HG03469 (cell line): ENCODE measurements at regions not wholly inside any gene's neighbourhood (a gene's known extent, or its start where the extent isn't known, plus 50 kb on each side); places are given as distances from the start of the nearest gene placed in this dataset.
A peak's percentile ranks its signal among the peaks of the same experiment; 100 is the strongest.
"Not testable (repeated sequence)": the region's sequence is repeated elsewhere in the genome, so short reads cannot be mapped to it uniquely, and the experiment has no call there.

ENCODE experiments used
- ATAC-seq: cut with Tn5 transposase; IDR thresholded peaks from one replicate; pipeline ENCODE4 v1.9.1; 2021; ENCODE audit warnings: mild to moderate bottlenecking, moderate library complexity, moderate number of reproducible peaks; ENCODE audit not compliant: unreplicated experiment

DNA sequence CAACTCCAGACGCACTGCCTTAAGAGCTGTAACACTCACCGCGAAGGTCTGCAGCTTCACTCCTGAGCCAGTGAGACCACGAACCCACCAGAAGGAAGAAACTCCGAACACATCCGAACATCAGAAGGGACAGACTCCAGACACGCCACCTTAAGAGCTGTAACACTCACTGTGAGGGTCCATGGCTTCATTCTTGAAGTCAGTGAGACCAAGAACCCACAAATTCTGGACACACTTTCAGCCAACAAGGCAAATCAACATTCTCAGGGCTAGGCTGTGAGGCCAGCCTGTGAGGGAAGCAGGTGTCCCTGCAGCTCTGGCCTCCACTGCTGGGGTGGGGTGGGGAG, 275.3 kb downstream of the ADGRD1 start:
- not testable (repeated sequence) for ATAC-seq

GRCh38 chr12:131229426-131230339, 276.0 kb downstream of the ADGRD1 start:
- ATAC-seq: no peak

DNA sequence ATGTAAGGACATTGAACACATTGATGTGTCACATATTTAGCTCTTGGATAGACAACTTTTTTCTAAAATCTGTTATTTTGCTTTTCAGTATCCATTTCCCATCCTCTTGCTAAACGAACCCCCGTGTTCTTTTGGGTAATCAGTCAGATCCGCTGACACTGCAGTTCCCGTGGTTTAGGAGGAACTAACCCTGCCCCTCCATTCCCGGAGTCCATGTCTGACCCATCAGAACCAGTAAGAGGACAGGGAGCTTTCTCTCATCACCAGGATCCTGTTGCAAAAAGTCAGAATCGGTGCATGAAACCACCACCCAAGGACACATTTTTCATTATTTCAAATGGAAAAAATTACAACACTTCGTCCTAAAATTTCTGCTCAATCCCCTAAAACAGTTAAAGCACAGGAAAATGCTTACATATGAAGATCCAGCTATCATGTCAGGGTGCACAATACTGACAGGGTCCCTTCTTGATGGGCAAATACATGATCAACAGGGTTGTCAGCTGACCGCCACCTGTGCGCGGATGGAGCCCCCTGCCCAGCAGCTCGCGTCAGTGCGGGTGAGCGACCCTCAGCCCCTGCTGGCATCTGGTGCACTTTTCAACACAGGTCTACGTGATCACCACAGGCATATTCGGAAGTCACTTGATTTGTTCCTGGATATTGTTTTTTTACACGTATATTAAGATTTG, 276.8 kb downstream of the ADGRD1 start:
- ATAC-seq: no peak

GRCh38 chr12:131231032-131231980, 277.6 kb downstream of the ADGRD1 start:
- no peak for ATAC-seq

- ATAC-seq: no peak
Measured at GRCh38 chr12:131232036-131232435, 278.3 kb downstream of the ADGRD1 start.

DNA sequence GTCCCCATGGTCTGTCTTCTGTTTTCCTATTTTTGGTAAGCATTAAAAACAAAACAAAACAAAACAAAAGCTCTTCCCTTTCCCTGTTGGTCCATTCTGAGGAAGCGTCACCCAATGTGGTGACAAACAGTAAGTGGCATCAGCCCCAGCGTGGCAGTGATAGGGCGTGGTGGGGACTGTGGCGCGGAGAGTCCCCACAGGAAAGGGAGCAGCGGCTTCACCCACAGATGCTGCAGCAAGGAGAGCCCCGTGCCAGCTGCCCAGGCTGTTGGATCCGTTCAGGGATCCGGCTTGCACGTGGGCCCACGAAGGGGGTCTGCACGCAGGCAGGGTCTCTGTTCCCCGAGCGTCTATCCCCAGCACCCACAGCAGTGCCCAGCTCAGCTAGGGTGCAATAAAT, 279.2 kb downstream of the ADGRD1 start:
- not testable (repeated sequence) for ATAC-seq

DNA sequence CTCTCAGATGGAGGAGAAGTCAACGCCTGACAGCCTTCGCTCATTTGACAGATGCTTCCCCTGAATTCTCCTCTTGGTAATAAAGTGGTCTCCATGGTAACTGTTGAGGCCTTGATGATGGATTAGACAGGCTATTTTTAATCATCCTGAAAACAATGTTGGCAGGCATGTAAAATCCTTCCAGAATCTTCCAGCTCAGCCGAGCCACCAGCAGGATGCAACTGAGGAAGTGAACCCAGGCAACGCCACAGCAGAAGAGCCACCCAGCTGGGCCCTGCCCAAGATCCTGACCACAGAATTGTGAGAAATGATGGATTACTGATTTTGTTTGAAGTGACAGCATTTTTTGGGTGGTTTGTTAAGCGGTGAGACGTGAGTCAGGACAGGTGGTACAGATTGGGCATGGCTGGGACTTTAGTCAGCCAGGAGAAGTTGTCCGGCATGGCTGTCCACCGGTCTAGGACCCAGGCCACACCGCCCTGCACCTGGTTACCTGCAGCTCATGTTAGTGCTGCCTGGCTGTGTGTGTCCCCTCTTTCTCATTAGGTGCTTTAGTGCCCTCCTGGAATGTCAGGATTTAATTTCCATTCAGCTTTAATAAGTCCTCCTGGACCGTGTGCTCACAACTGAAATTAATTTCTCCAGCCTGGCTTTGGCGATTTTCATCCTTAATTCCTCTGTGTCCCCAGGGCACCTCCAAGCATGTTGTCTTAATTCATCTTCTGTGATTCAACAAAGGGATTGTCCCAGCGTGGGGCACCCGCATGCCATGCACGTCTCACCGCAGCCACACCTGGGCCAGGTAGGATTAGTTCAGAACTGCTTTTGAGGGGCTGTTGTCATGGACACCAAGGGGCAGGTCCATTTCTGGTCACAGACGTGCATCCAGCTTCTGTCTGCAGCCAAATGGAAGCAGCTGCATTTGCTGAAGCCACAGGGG, 280.4 kb downstream of the ADGRD1 start:
- not testable (repeated sequence) for ATAC-seq

GRCh38 chr12:131234841-131235271, 281.1 kb downstream of the ADGRD1 start:
- ATAC-seq: not testable (repeated sequence)

- no peak for ATAC-seq
Measured at GRCh38 chr12:131235871-131236271, 282.2 kb downstream of the ADGRD1 start.

- ATAC-seq: peak; percentile 67
Measured at GRCh38 chr12:131239384-131240094, 285.8 kb downstream of the ADGRD1 start.

DNA sequence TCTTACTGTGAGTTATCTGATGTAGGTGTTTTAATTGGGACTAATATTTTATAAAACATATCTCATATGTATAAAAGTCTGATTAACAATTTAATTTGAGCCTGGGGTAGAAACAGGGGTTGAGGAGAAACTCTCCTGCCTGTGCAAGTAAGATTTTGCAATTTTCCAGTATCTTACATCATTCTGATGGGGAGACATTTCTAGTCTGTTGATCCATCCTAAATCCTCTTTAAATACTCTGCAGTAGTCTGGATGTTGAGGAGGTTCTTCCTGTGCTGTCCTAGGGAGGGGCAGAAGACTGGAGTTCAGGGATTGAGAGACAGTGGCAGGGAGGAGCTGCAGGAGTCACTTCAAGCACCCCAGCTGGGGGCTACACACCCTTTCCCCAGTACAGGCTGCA, 287.8 kb downstream of the ADGRD1 start:
- ATAC-seq: no peak

DNA sequence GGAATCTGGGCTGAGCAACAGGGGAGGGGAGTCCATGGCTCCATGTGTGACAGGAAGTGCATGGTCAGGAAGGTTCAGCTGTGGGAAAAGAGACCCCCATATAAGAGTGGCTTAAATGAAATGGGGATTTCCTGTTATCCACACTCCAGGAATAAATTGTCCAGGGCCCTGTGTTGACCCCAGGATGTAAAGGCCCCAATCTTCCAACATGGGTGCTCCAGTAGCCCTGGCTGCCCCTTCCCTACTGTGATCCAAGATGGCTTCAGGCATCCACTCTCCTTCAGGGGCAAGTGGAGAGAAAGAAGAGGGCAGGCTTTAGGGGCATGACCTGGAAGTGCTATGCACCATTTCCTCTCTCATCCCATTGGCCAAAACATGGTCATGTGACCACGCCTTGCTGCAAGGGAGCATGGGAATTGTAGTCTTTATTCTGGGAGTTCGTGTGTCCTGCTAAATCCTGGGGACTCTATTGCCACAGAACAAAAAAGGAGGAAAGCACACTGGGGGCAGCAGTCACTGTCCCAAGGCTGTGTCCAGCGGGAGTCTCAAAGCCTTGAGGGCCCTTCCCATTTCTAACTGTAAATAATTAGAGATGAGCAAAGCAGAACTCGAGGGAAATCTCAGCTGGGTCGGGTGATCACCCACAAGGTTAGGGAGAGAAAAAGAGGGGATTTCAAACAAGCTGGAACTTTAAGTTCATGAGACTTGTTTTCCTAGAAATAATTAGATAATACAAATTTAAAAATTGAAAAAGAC, 289.2 kb downstream of the ADGRD1 start:
- ATAC-seq: no peak

DNA sequence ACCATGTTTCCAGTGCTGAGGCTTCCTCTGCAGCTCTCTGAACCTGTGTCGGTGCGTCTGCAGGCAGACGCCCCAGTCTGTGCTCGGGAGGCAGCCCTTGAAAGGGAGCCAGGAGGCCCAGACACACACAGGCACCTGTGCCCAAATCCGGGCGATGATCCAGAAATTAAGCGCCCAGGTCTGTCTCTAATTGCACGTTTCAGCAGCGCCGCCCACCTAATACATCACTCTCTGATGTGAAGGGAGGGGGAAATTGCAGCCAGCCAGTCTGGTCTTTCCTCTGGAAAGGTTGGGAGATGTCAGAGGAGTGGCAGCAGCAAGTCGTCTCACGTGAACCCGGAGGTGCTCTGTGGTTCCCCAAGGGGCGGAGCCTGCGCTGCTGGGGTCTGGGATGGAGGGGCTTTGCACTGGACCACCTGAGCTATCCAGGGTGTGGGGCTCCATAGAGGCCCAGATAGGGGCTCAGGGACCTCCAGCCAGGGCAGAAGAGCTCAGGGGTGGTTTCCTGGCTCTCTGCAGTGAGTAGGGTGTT, 290.5 kb downstream of the ADGRD1 start:
- not testable (repeated sequence) for ATAC-seq

GRCh38 chr12:131245161-131245560, 291.5 kb downstream of the ADGRD1 start:
- ATAC-seq: not testable (repeated sequence)

DNA sequence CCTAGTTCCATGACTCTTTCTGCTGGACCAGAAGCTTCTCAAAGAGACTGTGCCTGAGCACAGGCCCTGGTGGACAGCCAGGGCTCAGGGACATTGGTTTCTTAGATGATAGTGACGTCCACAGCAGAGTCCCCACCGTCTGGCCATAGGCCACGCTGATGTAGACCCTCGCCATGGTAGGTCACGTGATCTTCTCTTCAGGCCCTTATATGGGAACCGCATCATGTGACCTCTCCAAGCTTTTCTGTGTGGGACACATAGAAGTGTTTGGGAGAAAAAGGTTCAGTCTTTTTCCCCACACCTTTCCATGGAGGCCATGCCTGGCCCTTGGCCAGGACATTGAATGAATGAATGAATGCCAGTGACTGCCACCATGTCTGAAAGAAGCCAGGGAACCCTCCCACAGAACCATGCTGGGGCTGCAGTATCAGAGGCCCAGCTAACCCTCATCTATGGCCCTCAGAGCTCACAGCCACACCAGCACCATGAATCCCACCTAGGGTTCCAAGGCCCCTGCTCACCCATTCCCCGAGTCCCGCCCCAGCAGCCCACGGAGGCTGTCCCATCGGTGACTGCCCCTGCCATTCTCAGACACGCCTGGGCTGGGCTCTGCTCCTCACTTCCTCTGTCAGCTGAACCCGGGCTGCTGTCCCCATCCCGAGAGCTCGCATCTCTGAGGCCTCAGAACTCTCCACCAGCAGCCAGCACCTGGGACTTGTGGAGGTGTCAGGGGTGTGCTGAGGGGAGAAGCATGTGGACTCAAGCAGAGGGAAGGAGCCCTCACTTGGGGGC, 292.1 kb downstream of the ADGRD1 start:
- no peak for ATAC-seq

GRCh38 chr12:131247026-131247725, 293.5 kb downstream of the ADGRD1 start:
- not testable (repeated sequence) for ATAC-seq

DNA sequence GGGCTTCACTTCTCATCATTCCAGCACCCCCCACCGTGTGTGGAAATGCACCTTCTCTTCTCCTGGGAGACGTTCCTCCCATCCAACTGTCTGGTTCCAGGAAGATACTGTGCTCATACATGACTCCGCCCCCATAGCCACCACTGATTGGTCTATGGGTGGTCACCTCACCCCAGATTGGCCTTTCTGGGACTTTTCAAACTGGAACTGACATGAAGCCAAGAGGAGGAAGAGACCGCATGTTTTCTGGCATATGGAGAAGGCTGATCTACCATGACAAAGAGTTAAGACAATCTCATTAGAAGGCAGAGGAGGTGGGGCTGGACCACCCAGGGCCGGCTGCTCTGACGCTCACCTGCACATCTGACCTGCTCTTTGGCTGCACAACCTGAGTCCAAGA, 294.2 kb downstream of the ADGRD1 start:
- not testable (repeated sequence) for ATAC-seq
